ENCODE measurements at regions not wholly inside any gene's neighbourhood (a gene's known extent, or its start where the extent isn't known, plus 50 kb on each side); places are given as distances from the start of the nearest gene placed in this dataset.
A peak's percentile ranks its signal among the peaks of the same experiment; 100 is the strongest.
"Not testable (repeated sequence)": the region's sequence is repeated elsewhere in the genome, so short reads cannot be mapped to it uniquely, and the experiment has no call there.

GRCh38 chr9:108742191-108742590, 113.6 kb downstream of the ACTL7B start:
- DNase-seq = no peak
- H3K27ac Mint-ChIP-seq = no peak overlapping the region

GRCh38 chr9:108731292-108731691, 124.5 kb downstream of the ACTL7B start:
- H3K27ac Mint-ChIP-seq, ATAC-seq, POLR2A ChIA-PET, H3K4me1 Mint-ChIP-seq, DNase-seq, H3K4me3 Mint-ChIP-seq: not testable (repeated sequence)
- peaks cover 0 to 10% (median 0%) of the 10 kb centered on the region in 3 donors for H3K36me3 Mint-ChIP-seq
- H3K9me3 Mint-ChIP-seq = peaks cover 5 to 39% (median 25%) of the 10 kb centered on the region in 9 donors
- peaks cover 0 to 12% (median 0%) of the 10 kb centered on the region in 5 donors for H3K27me3 Mint-ChIP-seq

More at GRCh38 chr9:108742191-108742590, 113.6 kb downstream of the ACTL7B start:
- POLR2A ChIA-PET = no interaction called here
- no peak overlapping the region for H3K4me3 Mint-ChIP-seq
- ATAC-seq = no peak
- H3K36me3 Mint-ChIP-seq = no peaks in the 10 kb centered on the region
- H3K9me3 Mint-ChIP-seq = peaks cover 0 to 4% (median 0%) of the 10 kb centered on the region in 9 donors
- peaks cover 0 to 9% (median 2%) of the 10 kb centered on the region in 5 donors for H3K27me3 Mint-ChIP-seq
- H3K4me1 Mint-ChIP-seq = no peaks in the 10 kb centered on the region

GRCh38 chr9:108727580-108728111, 128.1 kb downstream of the ACTL7B start:
- Mint-ChIP-seq H3K36me3 (peaks cover 0 to 10% (median 0%) of the 10 kb centered on the region in 3 donors), H3K4me3 (no peak overlapping the region), H3K9me3 (peaks cover 4 to 31% (median 13%) of the 10 kb centered on the region in 9 donors), H3K27me3 (peaks cover 0 to 17% (median 0%) of the 10 kb centered on the region in 5 donors), H3K27ac (no peak overlapping the region), H3K4me1 (no peaks in the 10 kb centered on the region)
- DNase-seq (no peak), ATAC-seq (no peak)
- POLR2A ChIA-PET = no interaction called here

- Mint-ChIP-seq H3K27me3 (peaks cover 0 to 34% (median 3%) of the 10 kb centered on the region in 5 donors), H3K36me3 (no peaks in the 10 kb centered on the region), H3K4me1 (no peaks in the 10 kb centered on the region), H3K9me3 (peaks cover 0 to 20% (median 0%) of the 10 kb centered on the region in 9 donors), H3K27ac (no peak overlapping the region), H3K4me3 (no peak overlapping the region)
- ATAC-seq = no peak
- POLR2A ChIA-PET = no interaction called here
- DNase-seq = no peak
Measured at GRCh38 chr9:108724652-108725051, 131.1 kb downstream of the ACTL7B start.

GRCh38 chr9:108724122-108724521, 131.7 kb downstream of the ACTL7B start:
- peaks cover 0 to 18% (median 0%) of the 10 kb centered on the region in 9 donors for H3K9me3 Mint-ChIP-seq
- no peak for DNase-seq

GRCh38 chr9:108722396-108722795, 133.4 kb downstream of the ACTL7B start:
- Mint-ChIP-seq H3K4me1 (no peaks in the 10 kb centered on the region), H3K4me3 (no peak overlapping the region), H3K36me3 (no peaks in the 10 kb centered on the region), H3K27me3 (peaks cover 0 to 22% (median 3%) of the 10 kb centered on the region in 5 donors), H3K27ac (no peak overlapping the region), H3K9me3 (peaks cover 0 to 18% (median 3%) of the 10 kb centered on the region in 9 donors)
- no peak for ATAC-seq
- no peak for DNase-seq
- POLR2A ChIA-PET = no interaction called here

More at GRCh38 chr9:108724122-108724521, 131.7 kb downstream of the ACTL7B start:
- no peak overlapping the region for H3K27ac Mint-ChIP-seq
- H3K36me3 Mint-ChIP-seq = no peaks in the 10 kb centered on the region
- no peak overlapping the region for H3K4me3 Mint-ChIP-seq
- peaks cover 0 to 34% (median 3%) of the 10 kb centered on the region in 5 donors for H3K27me3 Mint-ChIP-seq
- no peaks in the 10 kb centered on the region for H3K4me1 Mint-ChIP-seq
- POLR2A ChIA-PET = no interaction called here
- no peak for ATAC-seq

GRCh38 chr9:108720191-108720642, 135.6 kb downstream of the ACTL7B start:
- H3K36me3 Mint-ChIP-seq = no peaks in the 10 kb centered on the region
- POLR2A ChIA-PET = no interaction called here
- H3K27ac Mint-ChIP-seq = no peak overlapping the region
- no peak overlapping the region for H3K4me3 Mint-ChIP-seq
- DNase-seq (no peak), ATAC-seq (no peak)
- H3K4me1 Mint-ChIP-seq = no peaks in the 10 kb centered on the region
- H3K9me3 Mint-ChIP-seq = peaks cover 2 to 29% (median 13%) of the 10 kb centered on the region in 9 donors
- H3K27me3 Mint-ChIP-seq = peaks cover 0 to 25% (median 5%) of the 10 kb centered on the region in 5 donors

- ATAC-seq = no peak
- Mint-ChIP-seq H3K4me3 (no peak overlapping the region), H3K27ac (peak overlapping the region in 1 of 10 donors; percentile 36), H3K27me3 (peaks cover 0 to 6% (median 3%) of the 10 kb centered on the region in 5 donors), H3K9me3 (peaks cover 1 to 22% (median 7%) of the 10 kb centered on the region in 9 donors), H3K36me3 (no peaks in the 10 kb centered on the region), H3K4me1 (no peaks in the 10 kb centered on the region)
- POLR2A ChIA-PET = no interaction called here
- no peak for DNase-seq
Measured at GRCh38 chr9:108710424-108710823, 145.4 kb downstream of the ACTL7B start.

- Mint-ChIP-seq H3K27ac (no peak overlapping the region), H3K27me3 (peaks cover 0 to 4% (median 3%) of the 10 kb centered on the region in 5 donors), H3K36me3 (no peaks in the 10 kb centered on the region), H3K4me3 (no peak overlapping the region), H3K9me3 (peaks cover under 1 to 18% (median 7%) of the 10 kb centered on the region in 9 donors), H3K4me1 (no peaks in the 10 kb centered on the region)
- DNase-seq (no peak), ATAC-seq (no peak)
- POLR2A ChIA-PET = no interaction called here
Measured at GRCh38 chr9:108709997-108710396, 145.8 kb downstream of the ACTL7B start.

- H3K27me3 Mint-ChIP-seq = peaks cover 0 to 4% (median 2%) of the 10 kb centered on the region in 5 donors
- no peaks in the 10 kb centered on the region for H3K36me3 Mint-ChIP-seq
- no peaks in the 10 kb centered on the region for H3K4me1 Mint-ChIP-seq
- POLR2A ChIA-PET = no interaction called here
- no peak for DNase-seq
- H3K4me3 Mint-ChIP-seq = no peak overlapping the region
- H3K27ac Mint-ChIP-seq = no peak overlapping the region
- no peak for ATAC-seq
- peaks cover 0 to 19% (median 6%) of the 10 kb centered on the region in 9 donors for H3K9me3 Mint-ChIP-seq
Measured at GRCh38 chr9:108709126-108709525, 146.7 kb downstream of the ACTL7B start.

GRCh38 chr9:108708448-108708847, 147.3 kb downstream of the ACTL7B start:
- POLR2A ChIA-PET = no interaction called here
- ATAC-seq = no peak

GRCh38 chr9:108707120-108707519, 148.7 kb downstream of the ACTL7B start:
- Mint-ChIP-seq H3K4me3 (no peak overlapping the region), H3K27me3 (peaks cover 0 to 9% (median 0%) of the 10 kb centered on the region in 5 donors), H3K4me1 (no peaks in the 10 kb centered on the region), H3K27ac (no peak overlapping the region), H3K36me3 (no peaks in the 10 kb centered on the region), H3K9me3 (peaks cover 0 to 15% (median 0%) of the 10 kb centered on the region in 9 donors)
- ATAC-seq = no peak
- POLR2A ChIA-PET = no interaction called here
- no peak for DNase-seq

More at GRCh38 chr9:108708448-108708847, 147.3 kb downstream of the ACTL7B start:
- H3K36me3 Mint-ChIP-seq = no peaks in the 10 kb centered on the region
- DNase-seq = no peak
- no peak overlapping the region for H3K27ac Mint-ChIP-seq
- H3K9me3 Mint-ChIP-seq = peaks cover 0 to 20% (median 4%) of the 10 kb centered on the region in 9 donors
- no peak overlapping the region for H3K4me3 Mint-ChIP-seq
- H3K27me3 Mint-ChIP-seq = peaks cover 0 to 5% (median 1%) of the 10 kb centered on the region in 5 donors
- no peaks in the 10 kb centered on the region for H3K4me1 Mint-ChIP-seq

GRCh38 chr9:108704156-108704852, 151.5 kb downstream of the ACTL7B start:
- Mint-ChIP-seq H3K27ac (no peak overlapping the region), H3K9me3 (peaks cover 0 to 14% (median 0%) of the 10 kb centered on the region in 9 donors), H3K27me3 (peaks cover 0 to 9% (median 1%) of the 10 kb centered on the region in 5 donors), H3K4me3 (no peak overlapping the region), H3K4me1 (no peaks in the 10 kb centered on the region), H3K36me3 (no peaks in the 10 kb centered on the region)
- no peak for ATAC-seq
- POLR2A ChIA-PET = no interaction called here
- no peak for DNase-seq
